ENCODE measurements at regions not wholly inside any gene's neighbourhood (a gene's known extent, or its start where the extent isn't known, plus 50 kb on each side); places are given as distances from the start of the nearest gene placed in this dataset.

DNA sequence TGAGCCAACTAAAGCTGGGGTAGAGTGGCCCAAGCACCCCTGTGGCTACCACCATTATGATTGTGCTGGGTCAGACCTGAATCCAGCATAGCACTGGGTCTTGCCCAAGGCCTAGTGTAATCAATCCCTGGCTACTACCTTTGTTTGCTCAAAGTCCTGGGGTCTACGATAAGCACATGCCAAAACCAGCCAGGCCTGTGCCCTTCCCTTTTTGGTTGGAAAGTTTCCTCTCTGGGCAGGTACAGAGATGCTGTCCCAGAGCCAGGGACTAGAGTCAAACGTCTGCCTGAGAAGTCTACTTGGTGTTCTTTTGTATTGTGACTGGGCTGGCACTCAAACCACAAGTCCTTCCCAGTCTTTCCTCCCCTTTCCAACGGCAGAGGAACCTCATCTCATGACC lies 371.5 kb upstream of the MAGEC2 start:
- H3K4me3 Mint-ChIP-seq: no peak overlapping the region
- no peaks in the 10 kb centered on the region for H3K4me1 ChIP-seq (ENCODE audit: control insufficient read depth, insufficient read depth, low read length)
- no peaks in the 10 kb centered on the region for H3K36me3 ChIP-seq (ENCODE audit: control insufficient read depth, insufficient read depth, low read length)
- no peak overlapping the region for H3K4me3 ChIP-seq (ENCODE audit: low read length)
- no peak overlapping the region for H3K27ac Mint-ChIP-seq
- H3K27me3 Mint-ChIP-seq (ENCODE audit: insufficient read depth): no peaks in the 10 kb centered on the region
- no peaks in the 10 kb centered on the region for H3K27me3 ChIP-seq (ENCODE audit: control insufficient read depth, insufficient read depth, low read length, poor library complexity, severe bottlenecking)
- WGBS, 2 experiments (ENCODE audit: insufficient coverage in 1 of 2, insufficient read length in 1 of 2): 97% methylated on average over 2 of the region's 3 CpGs; no CpG with 5 or more reads in 1 of the 2 experiments
- no peak overlapping the region for H3K9ac ChIP-seq (ENCODE audit: extremely low read depth, low read length, poor library complexity, severe bottlenecking)
- DNase-seq: no peak
- no peaks in the 10 kb centered on the region for H3K9me3 ChIP-seq (ENCODE audit: control insufficient read depth, low read length)
- H3K4me1 Mint-ChIP-seq: no peaks in the 10 kb centered on the region
- H3K27ac ChIP-seq (ENCODE audit: low read depth, low read length): no peak overlapping the region
- peaks cover 84% of the 10 kb centered on the region for H3K9me3 Mint-ChIP-seq
- TF ChIP-seq, protein P1, sequence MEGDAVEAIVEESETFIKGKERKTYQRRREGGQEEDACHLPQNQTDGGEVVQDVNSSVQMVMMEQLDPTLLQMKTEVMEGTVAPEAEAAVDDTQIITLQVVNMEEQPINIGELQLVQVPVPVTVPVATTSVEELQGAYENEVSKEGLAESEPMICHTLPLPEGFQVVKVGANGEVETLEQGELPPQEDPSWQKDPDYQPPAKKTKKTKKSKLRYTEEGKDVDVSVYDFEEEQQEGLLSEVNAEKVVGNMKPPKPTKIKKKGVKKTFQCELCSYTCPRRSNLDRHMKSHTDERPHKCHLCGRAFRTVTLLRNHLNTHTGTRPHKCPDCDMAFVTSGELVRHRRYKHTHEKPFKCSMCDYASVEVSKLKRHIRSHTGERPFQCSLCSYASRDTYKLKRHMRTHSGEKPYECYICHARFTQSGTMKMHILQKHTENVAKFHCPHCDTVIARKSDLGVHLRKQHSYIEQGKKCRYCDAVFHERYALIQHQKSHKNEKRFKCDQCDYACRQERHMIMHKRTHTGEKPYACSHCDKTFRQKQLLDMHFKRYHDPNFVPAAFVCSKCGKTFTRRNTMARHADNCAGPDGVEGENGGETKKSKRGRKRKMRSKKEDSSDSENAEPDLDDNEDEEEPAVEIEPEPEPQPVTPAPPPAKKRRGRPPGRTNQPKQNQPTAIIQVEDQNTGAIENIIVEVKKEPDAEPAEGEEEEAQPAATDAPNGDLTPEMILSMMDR (conservative IDR thresholded peaks at IDR 0.05): no peak
- peaks cover 2% of the 10 kb centered on the region for H3K36me3 Mint-ChIP-seq (ENCODE audit: low read depth)

DNA sequence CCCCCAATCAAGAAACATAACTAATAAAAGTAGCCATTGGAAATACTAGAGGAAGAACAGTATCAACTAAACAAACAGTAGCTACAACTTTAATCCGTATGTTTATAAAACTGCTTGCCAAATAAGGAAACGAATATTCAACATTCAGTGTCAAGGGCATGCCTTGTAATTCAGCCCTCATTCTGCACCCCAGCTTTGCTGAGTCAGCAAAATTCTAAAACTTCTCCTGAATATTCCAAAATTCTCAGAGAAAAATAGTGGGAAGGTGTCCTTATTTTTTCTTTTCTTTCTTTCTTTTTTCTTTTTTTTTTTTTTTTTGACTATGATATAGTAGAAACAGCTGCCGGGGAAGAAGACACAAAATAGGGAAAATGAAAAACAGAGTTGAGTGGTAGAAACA lies 344.8 kb upstream of the MAGEC2 start:
- no peak for DNase-seq
- 93% methylated on average over 3 of the region's 3 CpGs; no CpG with 5 or more reads in 1 of the 2 experiments for WGBS, 2 experiments (ENCODE audit: insufficient coverage in 1 of 2, insufficient read length in 1 of 2)
- Histone ChIP-seq H3K9me3 (ENCODE audit: control insufficient read depth, low read length) (no peaks in the 10 kb centered on the region), H3K9ac (ENCODE audit: extremely low read depth, low read length, poor library complexity, severe bottlenecking) (no peak overlapping the region), H3K27ac (ENCODE audit: low read depth, low read length) (no peak overlapping the region), H3K4me1 (ENCODE audit: control insufficient read depth, insufficient read depth, low read length) (no peaks in the 10 kb centered on the region), H3K36me3 (ENCODE audit: control insufficient read depth, insufficient read depth, low read length) (no peaks in the 10 kb centered on the region), H3K27me3 (ENCODE audit: control insufficient read depth, insufficient read depth, low read length, poor library complexity, severe bottlenecking) (no peaks in the 10 kb centered on the region), H3K4me3 (ENCODE audit: low read length) (no peak overlapping the region)
- H3K4me3 Mint-ChIP-seq: no peak overlapping the region
- H3K36me3 Mint-ChIP-seq (ENCODE audit: low read depth): no peaks in the 10 kb centered on the region
- no peaks in the 10 kb centered on the region for H3K4me1 Mint-ChIP-seq
- peaks cover 23% of the 10 kb centered on the region for H3K9me3 Mint-ChIP-seq
- no peaks in the 10 kb centered on the region for H3K27me3 Mint-ChIP-seq (ENCODE audit: insufficient read depth)
- no peak overlapping the region for H3K27ac Mint-ChIP-seq
- TF ChIP-seq, protein P1 (conservative IDR thresholded peaks at IDR 0.05): no peak

DNA sequence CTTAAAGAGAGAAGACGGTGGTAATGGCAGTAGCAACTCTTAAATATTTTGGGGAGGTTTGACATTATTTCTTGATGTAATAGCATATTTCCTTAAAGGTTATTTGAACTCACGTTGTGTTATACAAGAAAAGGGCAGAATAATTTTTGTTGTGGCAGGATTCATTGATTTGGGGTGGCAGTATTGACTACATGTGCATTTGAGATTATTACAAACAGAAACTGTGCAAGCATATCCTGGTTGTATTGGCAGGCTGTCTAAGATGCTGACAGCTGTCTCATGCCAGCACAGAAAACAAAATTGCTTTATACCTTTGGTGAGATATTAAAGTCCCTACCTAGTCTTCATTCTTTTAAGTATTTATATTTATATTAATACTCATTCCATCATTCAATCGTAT lies 300.7 kb upstream of the MAGEC2 start:
- Histone ChIP-seq H3K36me3 (ENCODE audit: control insufficient read depth, insufficient read depth, low read length) (no peaks in the 10 kb centered on the region), H3K27me3 (ENCODE audit: control insufficient read depth, insufficient read depth, low read length, poor library complexity, severe bottlenecking) (no peaks in the 10 kb centered on the region), H3K4me1 (ENCODE audit: control insufficient read depth, insufficient read depth, low read length) (no peaks in the 10 kb centered on the region), H3K4me3 (ENCODE audit: low read length) (no peak overlapping the region), H3K27ac (ENCODE audit: low read depth, low read length) (no peak overlapping the region), H3K9me3 (ENCODE audit: control insufficient read depth, low read length) (no peaks in the 10 kb centered on the region), H3K9ac (ENCODE audit: extremely low read depth, low read length, poor library complexity, severe bottlenecking) (no peak overlapping the region)
- no peak overlapping the region for H3K27ac Mint-ChIP-seq
- peaks cover 6% of the 10 kb centered on the region for H3K9me3 Mint-ChIP-seq
- DNase-seq: no peak
- H3K27me3 Mint-ChIP-seq (ENCODE audit: insufficient read depth): no peaks in the 10 kb centered on the region
- 90% methylated on average over 2 of the region's 3 CpGs; no CpG with 5 or more reads in 1 of the 2 experiments for WGBS, 2 experiments (ENCODE audit: insufficient coverage in 1 of 2, insufficient read length in 1 of 2)
- TF ChIP-seq, protein P1 (conservative IDR thresholded peaks at IDR 0.05): no peak
- H3K36me3 Mint-ChIP-seq (ENCODE audit: low read depth): no peaks in the 10 kb centered on the region
- no peak overlapping the region for H3K4me3 Mint-ChIP-seq
- no peaks in the 10 kb centered on the region for H3K4me1 Mint-ChIP-seq
